WTC11 (cell line): ENCODE measurements at regions not wholly inside any gene's neighbourhood (a gene's known extent, or its start where the extent isn't known, plus 50 kb on each side); places are given as distances from the start of the nearest gene placed in this dataset.
"Not testable (repeated sequence)": the region's sequence is repeated elsewhere in the genome, so short reads cannot be mapped to it uniquely, and the experiment has no call there.

ENCODE experiments used
- ATAC-seq: fragments of 200-7000 bp; cut with Tn5 transposase; 2 replicates; pipeline ENCODE4 v1.10.0; 2021; ENCODE audit warnings: mild to moderate bottlenecking, moderate library complexity
- CTCF ChIA-PET: fragments of 300-600 bp; sonication (Branson Sonifier 250); formaldehyde crosslinking; loops from one replicate; lab custom pipeline; 2021; ENCODE audit warnings: antibody characterized with exemption; lab: Charles Lee
- POLR2A ChIA-PET: fragments of 350-600 bp; sonication (Branson Sonifier 250); formaldehyde crosslinking; loops from one replicate; lab custom pipeline; 2021; ENCODE audit warnings: antibody characterized with exemption; lab: Charles Lee
- DNase-seq: peaks from one replicate; pipeline ENCODE4 v3.0.0; 2021; ENCODE audit warnings: low spot score
- H3K27ac Mint-ChIP-seq: 2 replicates; pipeline ENCODE4 v1.8.0; 2021; ENCODE audit warnings: mixed read lengths
- H3K27me3 Mint-ChIP-seq: 2 replicates; pipeline ENCODE4 v1.8.0; 2021; ENCODE audit warnings: low read depth, mild to moderate bottlenecking, moderate library complexity, mixed read lengths
- H3K36me3 Mint-ChIP-seq: 2 replicates; pipeline ENCODE4 v1.8.0; 2021; ENCODE audit warnings: mixed read lengths
- H3K4me1 Mint-ChIP-seq: 2 replicates; pipeline ENCODE4 v1.8.0; 2022; ENCODE audit warnings: mixed read lengths
- H3K4me3 Mint-ChIP-seq: 2 replicates; pipeline ENCODE4 v1.8.0; 2021; ENCODE audit warnings: mild to moderate bottlenecking, moderate library complexity, mixed read lengths
- H3K9me3 Mint-ChIP-seq: 2 replicates; pipeline ENCODE4 v1.8.0; 2021; ENCODE audit warnings: mixed read lengths
- ATF3 ChIP-seq: sonication (generic); formaldehyde crosslinking; conservative IDR thresholded peaks from 2 replicates; pipeline ENCODE4 v1.8.1; 2022; ENCODE audit warnings: mild to moderate bottlenecking, missing genetic modification reagents
- CDX4 ChIP-seq: fragments of 250-450 bp; sonication (Bioruptor Pico); IDR thresholded peaks from 2 replicates; pipeline ENCODE4 v1.9.0; 2021; ENCODE audit warnings: moderate library complexity, mild to moderate bottlenecking, inconsistent platforms, borderline replicate concordance
- ELF4 ChIP-seq: sonication (generic); formaldehyde crosslinking; IDR thresholded peaks from 2 replicates; pipeline ENCODE4 v1.8.1; 2022; ENCODE audit warnings: low read depth, mild to moderate bottlenecking, moderate library complexity, missing genetic modification reagents
- ERG ChIP-seq: fragments of 250-450 bp; sonication (Bioruptor Pico); IDR thresholded peaks from 2 replicates; pipeline ENCODE4 v1.8.0; 2021; ENCODE audit warnings: mild to moderate bottlenecking
- FOXJ3 ChIP-seq: sonication (generic); formaldehyde crosslinking; IDR thresholded peaks from 2 replicates; pipeline ENCODE4 v1.9.0; 2021; ENCODE audit warnings: missing genetic modification reagents, mild to moderate bottlenecking, borderline replicate concordance
- GRHL2 ChIP-seq: fragments of 250-450 bp; sonication (Bioruptor Pico); IDR thresholded peaks from 2 replicates; pipeline ENCODE4 v1.8.0; 2022; ENCODE audit warnings: mild to moderate bottlenecking, moderate library complexity; ENCODE audit not compliant: insufficient replicate concordance, severe bottlenecking
- GTF2I ChIP-seq: fragments of 250-450 bp; sonication (Bioruptor Pico); conservative IDR thresholded peaks from 2 replicates; pipeline ENCODE4 v1.4.0; 2021; ENCODE audit warnings: mild to moderate bottlenecking
- MLX ChIP-seq: sonication (generic); formaldehyde crosslinking; IDR thresholded peaks from 2 replicates; pipeline ENCODE4 v1.8.1; 2023; ENCODE audit warnings: mild to moderate bottlenecking, missing genetic modification reagents, moderate library complexity
- NFATC4 ChIP-seq: fragments of 250-450 bp; sonication (Bioruptor Pico); IDR thresholded peaks from 2 replicates; pipeline ENCODE4 v1.9.0; 2021; ENCODE audit warnings: mild to moderate bottlenecking
- NR3C1 ChIP-seq: sonication (generic); formaldehyde crosslinking; conservative IDR thresholded peaks from 2 replicates; pipeline ENCODE4 v1.8.1; 2023; ENCODE audit warnings: low read depth, mild to moderate bottlenecking, missing genetic modification reagents
- PRDM15 ChIP-seq: sonication (generic); formaldehyde crosslinking; IDR thresholded peaks from 2 replicates; pipeline ENCODE4 v1.8.0; 2022; ENCODE audit warnings: missing genetic modification reagents
- PRRX2 ChIP-seq: fragments of 250-450 bp; sonication (Bioruptor Pico); IDR thresholded peaks from 2 replicates; pipeline ENCODE4 v1.8.0; 2021; ENCODE audit warnings: mild to moderate bottlenecking
- STAT6 ChIP-seq: sonication (generic); formaldehyde crosslinking; conservative IDR thresholded peaks from 2 replicates; pipeline ENCODE4 v1.8.1; 2023; ENCODE audit warnings: mild to moderate bottlenecking, low read depth, missing genetic modification reagents, moderate library complexity
- TEAD4 ChIP-seq: sonication (generic); formaldehyde crosslinking; IDR thresholded peaks from 2 replicates; pipeline ENCODE4 v1.8.0; 2022; ENCODE audit warnings: mild to moderate bottlenecking, missing genetic modification reagents
- ZBTB21 ChIP-seq: sonication (generic); formaldehyde crosslinking; IDR thresholded peaks from 2 replicates; pipeline ENCODE4 v1.8.1; 2023; ENCODE audit warnings: mild to moderate bottlenecking, missing genetic modification reagents, borderline replicate concordance
- ZNF232 ChIP-seq: sonication (generic); formaldehyde crosslinking; IDR thresholded peaks from 2 replicates; pipeline ENCODE4 v1.8.0; 2022; ENCODE audit warnings: mild to moderate bottlenecking, missing genetic modification reagents
- TF ChIP-seq, protein P1 (sequence below): sonication (generic); formaldehyde crosslinking; IDR thresholded peaks from 2 replicates; pipeline ENCODE4 v1.8.1; 2022; ENCODE audit warnings: mild to moderate bottlenecking, missing genetic modification reagents, moderate library complexity, borderline replicate concordance
- TF ChIP-seq, protein P2 (sequence below): sonication (generic); formaldehyde crosslinking; IDR thresholded peaks from 2 replicates; pipeline ENCODE4 v1.8.0; 2022; ENCODE audit warnings: mild to moderate bottlenecking, missing genetic modification reagents

GRCh38 chr19:40940771-40941170 lies 50.3 kb upstream of the CYP2B6 start:
- H3K36me3 Mint-ChIP-seq = not testable (repeated sequence)

DNA sequence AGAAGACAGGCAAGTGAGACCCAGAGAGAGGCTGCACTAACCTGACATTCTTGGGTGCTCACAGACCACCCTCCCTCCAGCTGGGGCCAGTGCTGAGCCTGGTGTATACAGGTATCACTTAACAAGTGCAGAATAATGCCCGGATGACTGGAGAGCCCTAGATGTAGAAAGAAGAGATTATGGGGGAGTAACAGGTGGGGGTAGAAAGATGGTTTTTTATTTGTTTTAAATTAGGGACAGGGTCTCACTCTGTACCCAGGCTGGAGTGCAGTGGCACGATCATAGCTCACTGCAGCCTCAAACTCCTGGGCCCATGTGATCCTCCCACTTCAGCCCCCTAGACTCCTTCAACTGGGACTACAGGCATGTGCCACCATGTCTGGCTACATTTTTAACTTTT lies 53.1 kb upstream of the CYP2B6 start:
- POLR2A ChIA-PET, H3K4me1 Mint-ChIP-seq, DNase-seq, ATAC-seq, H3K36me3 Mint-ChIP-seq, H3K4me3 Mint-ChIP-seq, CTCF ChIA-PET, H3K27ac Mint-ChIP-seq: not testable (repeated sequence)
- Mint-ChIP-seq H3K9me3 (peaks cover 10% of the 10 kb centered on the region), H3K27me3 (peaks cover 10% of the 10 kb centered on the region; the same call in 1 of the 2 replicates)

More at GRCh38 chr19:40940771-40941170, 50.3 kb upstream of the CYP2B6 start:
- Mint-ChIP-seq H3K27me3 (peaks cover 16% of the 10 kb centered on the region; the same call in 1 of the 2 replicates), H3K9me3 (peaks cover 11% of the 10 kb centered on the region)
- H3K4me1 Mint-ChIP-seq, ATAC-seq, POLR2A ChIA-PET, CTCF ChIA-PET, H3K4me3 Mint-ChIP-seq, DNase-seq, H3K27ac Mint-ChIP-seq: not testable (repeated sequence)

- Mint-ChIP-seq H3K27me3 (peaks cover 10% of the 10 kb centered on the region; the same call in 1 of the 2 replicates), H3K4me3 (no peak overlapping the region), H3K4me1 (peaks cover 10% of the 10 kb centered on the region), H3K27ac (no peak overlapping the region), H3K36me3 (0 out of 2 replicates have a peak, but pooled peaks cover 2% of the 10 kb centered on the region), H3K9me3 (peaks cover 10% of the 10 kb centered on the region)
- ATAC-seq (no peak), DNase-seq (no peak)
- no peak for TF ChIP-seq GRHL2 (CRISPR knock-in tag)
- TF ChIP-seq ERG (CRISPR knock-in tag) = no peak
- TF ChIP-seq GTF2I = no peak
- no peak for TF ChIP-seq ZNF232 (CRISPR knock-in tag)
- no peak for TF ChIP-seq ELF4 (CRISPR knock-in tag)
- no peak for TF ChIP-seq STAT6
- TF ChIP-seq, protein P1, sequence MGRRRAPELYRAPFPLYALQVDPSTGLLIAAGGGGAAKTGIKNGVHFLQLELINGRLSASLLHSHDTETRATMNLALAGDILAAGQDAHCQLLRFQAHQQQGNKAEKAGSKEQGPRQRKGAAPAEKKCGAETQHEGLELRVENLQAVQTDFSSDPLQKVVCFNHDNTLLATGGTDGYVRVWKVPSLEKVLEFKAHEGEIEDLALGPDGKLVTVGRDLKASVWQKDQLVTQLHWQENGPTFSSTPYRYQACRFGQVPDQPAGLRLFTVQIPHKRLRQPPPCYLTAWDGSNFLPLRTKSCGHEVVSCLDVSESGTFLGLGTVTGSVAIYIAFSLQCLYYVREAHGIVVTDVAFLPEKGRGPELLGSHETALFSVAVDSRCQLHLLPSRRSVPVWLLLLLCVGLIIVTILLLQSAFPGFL (CRISPR knock-in tag) = no peak
- no peak for TF ChIP-seq ATF3
- no peak for TF ChIP-seq PRRX2
- no peak for TF ChIP-seq ZBTB21 (CRISPR knock-in tag)
- no peak for TF ChIP-seq TEAD4 (CRISPR knock-in tag)
- no peak for TF ChIP-seq FOXJ3 (CRISPR knock-in tag)
- no peak for TF ChIP-seq MLX (CRISPR knock-in tag)
- no peak for TF ChIP-seq NR3C1 (CRISPR knock-in tag)
- TF ChIP-seq, protein P2, sequence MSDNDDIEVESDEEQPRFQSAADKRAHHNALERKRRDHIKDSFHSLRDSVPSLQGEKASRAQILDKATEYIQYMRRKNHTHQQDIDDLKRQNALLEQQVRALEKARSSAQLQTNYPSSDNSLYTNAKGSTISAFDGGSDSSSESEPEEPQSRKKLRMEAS = no peak
- no peak for TF ChIP-seq CDX4 (CRISPR knock-in tag)
- TF ChIP-seq PRDM15 (CRISPR knock-in tag) = no peak
- no peak for TF ChIP-seq NFATC4 (CRISPR knock-in tag)
- ChIA-PET CTCF (interaction anchor here (0.6 kb wide), 1 partner anchor 153 kb away, joined by 3 read pairs; no protein-coding TSS in a partner anchor), POLR2A (no interaction called here)
Measured at GRCh38 chr19:40936755-40937154, 54.3 kb upstream of the CYP2B6 start.
